LNCAP (cell line): ENCODE measurements at regions not wholly inside any gene's neighbourhood (a gene's known extent, or its start where the extent isn't known, plus 50 kb on each side); places are given as distances from the start of the nearest gene placed in this dataset.

Experiments
- CTCF ChIP-seq: fragments of 450-650 bp; IDR thresholded peaks from 2 replicates; pipeline ENCODE4 v1.5.1; 2017; ENCODE audit warnings: mild to moderate bottlenecking

- no peak for TF ChIP-seq CTCF
Observed at GRCh38 chr4:104302731-104303130, 192.0 kb downstream of the CXXC4 start.

- TF ChIP-seq CTCF, result no peak
Observed at GRCh38 chr4:104294811-104295210, 199.9 kb downstream of the CXXC4 start.

GRCh38 chr4:104286867-104287266 is 207.8 kb downstream of the CXXC4 start:
- TF ChIP-seq CTCF, result no peak

GRCh38 chr4:104283303-104283702 is 211.4 kb downstream of the CXXC4 start:
- TF ChIP-seq CTCF, result no peak

GRCh38 chr4:104279744-104280143 is 214.9 kb downstream of the CXXC4 start:
- TF ChIP-seq CTCF, result no peak

GRCh38 chr4:104272966-104273365 is 221.7 kb downstream of the CXXC4 start:
- no peak for TF ChIP-seq CTCF

- no peak for TF ChIP-seq CTCF
Observed at GRCh38 chr4:104263100-104263499, 231.6 kb downstream of the CXXC4 start.

- no peak for TF ChIP-seq CTCF
Observed at GRCh38 chr4:104262678-104263077, 232.0 kb downstream of the CXXC4 start.
